OCI-LY1 (cell line): ENCODE measurements at regions not wholly inside any gene's neighbourhood (a gene's known extent, or its start where the extent isn't known, plus 50 kb on each side); places are given as distances from the start of the nearest gene placed in this dataset.

ENCODE experiments used
- H2AFZ ChIP-seq: fragments of 200-600 bp; sonication (generic), shearing (Covaris generic); 2 replicates; pipeline ENCODE4 v1.6.0; 2014; ENCODE audit warnings: antibody characterized with exemption, mild to moderate bottlenecking, low read length
- H3F3A ChIP-seq: fragments of 200-600 bp; sonication (generic), shearing (Covaris generic); 2 replicates; pipeline ENCODE4 v1.6.0; 2014; ENCODE audit warnings: mild to moderate bottlenecking, antibody characterized with exemption, low read length, moderate library complexity; ENCODE audit not compliant: insufficient read depth
- H3K27ac ChIP-seq: fragments of 200-600 bp; sonication (generic); 2 replicates; pipeline ENCODE4 v1.5.1; 2014; ENCODE audit warnings: low read length, mixed run types, mild to moderate bottlenecking, low read depth; ENCODE audit not compliant: poor library complexity, severe bottlenecking
- H3K27me3 ChIP-seq: fragments of 200-600 bp; sonication (generic); 2 replicates; pipeline ENCODE4 v1.6.0; 2014; ENCODE audit warnings: antibody characterized with exemption, mild to moderate bottlenecking, low read length, moderate library complexity; ENCODE audit not compliant: insufficient read depth
- H3K36me3 ChIP-seq: fragments of 200-600 bp; sonication (generic); 2 replicates; pipeline ENCODE4 v1.6.1; 2014; ENCODE audit warnings: mild to moderate bottlenecking, antibody characterized with exemption, low read length, moderate library complexity, mixed read lengths; ENCODE audit not compliant: insufficient read depth
- H3K4me1 ChIP-seq: fragments of 200-600 bp; sonication (generic); 2 replicates; pipeline ENCODE4 v1.5.1; 2014; ENCODE audit warnings: mild to moderate bottlenecking, low read length, moderate library complexity; ENCODE audit not compliant: insufficient read depth, severe bottlenecking
- H3K4me2 ChIP-seq: fragments of 200-600 bp; sonication (generic), shearing (Covaris generic); 2 replicates; pipeline ENCODE4 v1.6.1; 2014; ENCODE audit warnings: low read length
- H3K4me3 ChIP-seq: fragments of 200-600 bp; sonication (generic); 2 replicates; pipeline ENCODE4 v1.5.1; 2014; ENCODE audit warnings: low read length, low read depth, mild to moderate bottlenecking, mixed read lengths; ENCODE audit not compliant: poor library complexity, severe bottlenecking
- H3K79me2 ChIP-seq: fragments of 200-600 bp; shearing (Covaris generic); 2 replicates; pipeline ENCODE4 v1.6.1; 2016; ENCODE audit warnings: mixed run types, low read length, mixed read lengths; ENCODE audit not compliant: insufficient read depth
- H3K9ac ChIP-seq: fragments of 200-600 bp; sonication (generic), shearing (Covaris generic); 2 replicates; pipeline ENCODE4 v1.6.1; 2014; ENCODE audit warnings: mild to moderate bottlenecking, low read length, mixed read lengths
- H3K9me2 ChIP-seq: fragments of 200-600 bp; sonication (generic), shearing (Covaris generic); 2 replicates; pipeline ENCODE4 v1.6.1; 2014; ENCODE audit warnings: low read depth, mild to moderate bottlenecking, low read length, mixed read lengths
- H3K9me3 ChIP-seq: fragments of 200-600 bp; shearing (Covaris generic); 2 replicates; pipeline ENCODE4 v1.6.1; 2014; ENCODE audit warnings: low read length, mixed read lengths
- H4K20me1 ChIP-seq: fragments of 200-600 bp; sonication (generic), shearing (Covaris generic); 2 replicates; pipeline ENCODE4 v1.6.0; 2016; ENCODE audit warnings: mild to moderate bottlenecking, low read length; ENCODE audit not compliant: insufficient read depth
- EZH2 ChIP-seq: fragments of 200-600 bp; sonication (generic), shearing (Covaris generic); IDR thresholded peaks from 2 replicates; pipeline ENCODE4 v1.8.0; 2017; ENCODE audit warnings: borderline replicate concordance, mixed run types, mild to moderate bottlenecking, antibody characterized with exemption, low read length, moderate library complexity, mixed read lengths
- TF ChIP-seq, protein P1 (sequence below): fragments of 200-600 bp; sonication (generic), shearing (Covaris generic); IDR thresholded peaks from 2 replicates; pipeline ENCODE4 v1.5.1; 2017; ENCODE audit warnings: mild to moderate bottlenecking, antibody characterized with exemption, low read length, moderate library complexity, mixed read lengths

DNA sequence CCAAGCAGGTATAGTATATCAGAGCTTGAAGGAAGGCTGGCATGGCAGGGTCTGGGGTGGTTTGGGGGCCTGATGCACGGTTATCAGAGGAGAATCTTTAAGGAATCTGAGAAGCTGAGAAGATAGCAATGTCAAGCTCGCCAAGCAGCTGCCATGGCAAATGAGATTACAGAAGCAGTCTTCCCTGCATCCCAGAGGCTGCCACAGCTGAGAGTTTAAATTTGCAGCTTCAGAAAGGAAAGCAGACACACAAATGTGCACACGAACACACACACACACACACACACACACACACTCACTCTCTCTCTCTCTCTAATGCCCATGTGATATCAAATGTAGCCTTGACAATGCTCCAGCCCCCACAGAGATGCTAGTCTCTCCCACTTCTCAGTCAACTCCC, 79.0 kb upstream of the TNC start:
- Histone ChIP-seq H3K79me2 (no peaks in the 10 kb centered on the region), H3K4me2 (no peak overlapping the region), H3F3A (no peaks in the 10 kb centered on the region), H3K9me2 (no peaks in the 10 kb centered on the region), H3K9ac (no peak overlapping the region), H3K9me3 (no peaks in the 10 kb centered on the region), H2AFZ (no peak overlapping the region), H3K27ac (no peak overlapping the region), H4K20me1 (no peaks in the 10 kb centered on the region), H3K4me3 (no peak overlapping the region), H3K27me3 (no peaks in the 10 kb centered on the region), H3K36me3 (no peaks in the 10 kb centered on the region), H3K4me1 (no peaks in the 10 kb centered on the region)
- no peak for TF ChIP-seq EZH2
- TF ChIP-seq, protein P1, sequence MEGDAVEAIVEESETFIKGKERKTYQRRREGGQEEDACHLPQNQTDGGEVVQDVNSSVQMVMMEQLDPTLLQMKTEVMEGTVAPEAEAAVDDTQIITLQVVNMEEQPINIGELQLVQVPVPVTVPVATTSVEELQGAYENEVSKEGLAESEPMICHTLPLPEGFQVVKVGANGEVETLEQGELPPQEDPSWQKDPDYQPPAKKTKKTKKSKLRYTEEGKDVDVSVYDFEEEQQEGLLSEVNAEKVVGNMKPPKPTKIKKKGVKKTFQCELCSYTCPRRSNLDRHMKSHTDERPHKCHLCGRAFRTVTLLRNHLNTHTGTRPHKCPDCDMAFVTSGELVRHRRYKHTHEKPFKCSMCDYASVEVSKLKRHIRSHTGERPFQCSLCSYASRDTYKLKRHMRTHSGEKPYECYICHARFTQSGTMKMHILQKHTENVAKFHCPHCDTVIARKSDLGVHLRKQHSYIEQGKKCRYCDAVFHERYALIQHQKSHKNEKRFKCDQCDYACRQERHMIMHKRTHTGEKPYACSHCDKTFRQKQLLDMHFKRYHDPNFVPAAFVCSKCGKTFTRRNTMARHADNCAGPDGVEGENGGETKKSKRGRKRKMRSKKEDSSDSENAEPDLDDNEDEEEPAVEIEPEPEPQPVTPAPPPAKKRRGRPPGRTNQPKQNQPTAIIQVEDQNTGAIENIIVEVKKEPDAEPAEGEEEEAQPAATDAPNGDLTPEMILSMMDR: no peak

GRCh38 chr9:115198001-115198400, 80.0 kb upstream of the TNC start:
- Histone ChIP-seq H3K27me3 (no peaks in the 10 kb centered on the region), H3F3A (no peaks in the 10 kb centered on the region), H3K9me3 (no peaks in the 10 kb centered on the region), H2AFZ (no peak overlapping the region), H4K20me1 (no peaks in the 10 kb centered on the region), H3K79me2 (no peaks in the 10 kb centered on the region), H3K9ac (no peak overlapping the region), H3K4me1 (no peaks in the 10 kb centered on the region), H3K4me2 (no peak overlapping the region), H3K9me2 (no peaks in the 10 kb centered on the region), H3K27ac (no peak overlapping the region), H3K36me3 (no peaks in the 10 kb centered on the region), H3K4me3 (no peak overlapping the region)
- TF ChIP-seq EZH2: no peak
- TF ChIP-seq, protein P1: no peak

GRCh38 chr9:115200711-115201505, 83.0 kb upstream of the TNC start:
- no peaks in the 10 kb centered on the region for H4K20me1 ChIP-seq
- no peak overlapping the region for H3K9ac ChIP-seq
- H3K4me1 ChIP-seq: no peaks in the 10 kb centered on the region
- H3K27me3 ChIP-seq: no peaks in the 10 kb centered on the region
- H3K4me2 ChIP-seq: no peak overlapping the region
- no peak overlapping the region for H3K27ac ChIP-seq
- H3K79me2 ChIP-seq: no peaks in the 10 kb centered on the region
- no peak overlapping the region for H3K4me3 ChIP-seq
- no peaks in the 10 kb centered on the region for H3K36me3 ChIP-seq
- no peaks in the 10 kb centered on the region for H3F3A ChIP-seq
- no peaks in the 10 kb centered on the region for H3K9me3 ChIP-seq
- TF ChIP-seq, protein P1: no peak
- no peak for TF ChIP-seq EZH2
- no peak overlapping the region for H2AFZ ChIP-seq
- H3K9me2 ChIP-seq: no peaks in the 10 kb centered on the region
